ENCODE measurements at regions not wholly inside any gene's neighbourhood (a gene's known extent, or its start where the extent isn't known, plus 50 kb on each side); places are given as distances from the start of the nearest gene placed in this dataset.
"Not testable (repeated sequence)": the region's sequence is repeated elsewhere in the genome, so short reads cannot be mapped to it uniquely, and the experiment has no call there.

DNA sequence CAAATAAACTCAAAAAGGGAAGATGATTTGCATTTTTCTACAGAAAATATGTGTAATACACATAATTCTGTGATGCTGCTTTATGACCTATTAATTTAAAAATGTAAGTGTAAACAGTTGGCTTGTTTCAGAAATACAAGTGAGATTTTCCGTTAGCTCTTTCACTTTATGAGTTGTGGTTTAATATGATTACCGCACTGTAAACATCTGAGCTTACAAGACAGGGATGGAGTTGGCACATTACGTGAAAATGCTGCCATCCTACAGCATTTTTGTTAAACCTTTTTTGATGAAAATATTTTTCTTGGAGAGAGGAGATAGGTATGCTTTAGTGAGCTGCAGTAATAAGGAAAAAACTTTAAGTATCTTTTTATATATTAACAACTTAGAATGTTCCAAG, 426.8 kb upstream of the ADAMTS5 start:
- DNase-seq = no peak

DNA sequence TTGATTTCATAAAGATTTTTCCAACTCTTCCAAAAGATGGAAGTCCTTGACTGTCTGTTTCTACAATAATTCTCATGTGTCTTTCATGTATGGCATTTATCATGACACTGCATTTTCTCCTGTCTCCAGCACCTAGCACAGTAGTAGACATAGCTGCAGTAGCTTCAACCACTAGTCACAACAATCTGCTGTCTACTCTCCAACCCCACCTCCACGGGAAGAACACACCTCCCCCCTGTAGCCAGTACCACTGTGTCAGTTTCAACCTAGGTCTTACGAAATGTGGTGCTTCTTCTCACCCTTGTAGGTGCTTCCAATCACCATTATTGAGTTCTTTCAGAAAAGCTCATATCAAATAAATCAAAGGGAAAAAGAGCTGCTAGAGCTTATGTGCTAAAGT, 425.1 kb upstream of the ADAMTS5 start:
- DNase-seq = no peak

DNA sequence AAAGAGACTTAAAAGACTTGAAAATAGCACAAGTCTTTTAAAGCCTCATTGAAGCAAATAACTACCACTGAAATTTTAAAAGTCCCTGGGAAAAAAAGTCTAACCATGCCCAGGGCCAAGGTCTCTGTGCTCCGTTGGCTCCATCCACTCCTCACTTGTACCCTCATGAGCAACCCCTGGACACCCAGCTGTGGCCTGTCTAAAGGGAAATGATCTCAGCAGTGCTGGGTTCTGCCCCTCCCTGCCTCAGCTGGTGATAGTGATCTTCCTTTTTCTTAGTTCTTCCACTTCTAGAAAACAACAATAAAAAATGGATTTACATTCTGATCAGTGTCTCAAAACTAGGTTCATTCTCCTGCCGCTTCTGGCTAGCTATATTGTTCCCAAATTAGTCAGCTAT, 423.5 kb upstream of the ADAMTS5 start:
- no peak for DNase-seq

DNA sequence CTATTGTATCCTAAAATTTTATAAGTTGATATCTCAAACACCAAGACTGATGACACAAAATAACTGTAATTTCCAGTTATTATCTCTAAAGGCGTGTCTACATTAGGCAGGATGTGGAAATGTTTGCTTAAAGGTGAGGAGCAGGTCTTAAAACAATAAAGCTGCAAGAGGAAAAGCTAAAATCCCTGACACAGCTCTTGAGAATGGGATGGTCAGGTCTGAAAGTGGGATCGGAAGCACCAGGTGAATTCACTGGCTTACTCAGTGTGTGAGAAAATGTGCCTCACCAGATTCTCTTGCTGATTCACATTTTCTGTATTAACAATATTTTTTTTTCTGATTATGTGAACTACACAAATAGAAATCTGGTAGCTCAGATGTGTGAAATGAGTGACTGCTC, 421.9 kb upstream of the ADAMTS5 start:
- DNase-seq = no peak

DNA sequence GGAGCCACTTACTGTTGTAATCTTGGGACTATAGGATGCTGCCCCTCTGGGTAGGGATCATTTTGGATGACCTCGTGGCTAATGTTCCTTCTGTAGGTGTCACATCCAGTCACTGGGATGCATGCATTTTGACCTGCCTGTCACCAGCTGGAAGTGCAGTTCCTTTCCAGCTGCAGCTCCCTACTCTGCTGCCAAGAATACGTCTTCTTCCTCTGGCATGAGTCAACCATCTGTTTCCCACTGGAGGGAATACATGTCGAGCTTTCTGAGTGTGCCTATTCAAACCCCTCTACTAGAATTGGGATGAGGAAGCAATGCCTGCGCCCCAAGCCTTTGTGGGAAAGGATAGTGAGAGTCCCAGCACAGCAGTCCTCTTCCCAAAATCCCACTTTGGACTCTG, 415.5 kb upstream of the ADAMTS5 start:
- DNase-seq = no peak

DNA sequence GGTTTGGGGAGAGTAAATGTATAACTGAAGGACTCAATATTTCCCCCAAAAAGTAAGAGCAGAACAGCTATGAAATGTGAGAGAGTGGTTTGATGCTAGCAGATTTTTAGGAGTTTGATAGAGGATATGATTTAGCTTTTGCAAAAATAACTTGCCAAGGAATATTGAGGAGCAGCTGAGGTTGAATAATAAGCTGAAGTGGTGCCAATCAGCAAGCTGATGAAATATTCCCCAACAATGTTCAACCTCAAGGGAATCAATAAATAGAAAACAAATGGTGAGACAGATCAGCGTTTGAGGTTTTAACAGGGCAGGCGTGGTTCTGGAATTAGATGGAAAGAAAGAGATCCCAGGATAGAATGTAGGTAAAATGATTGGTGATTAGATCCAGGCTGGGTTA, 413.4 kb upstream of the ADAMTS5 start:
- DNase-seq = no peak

DNA sequence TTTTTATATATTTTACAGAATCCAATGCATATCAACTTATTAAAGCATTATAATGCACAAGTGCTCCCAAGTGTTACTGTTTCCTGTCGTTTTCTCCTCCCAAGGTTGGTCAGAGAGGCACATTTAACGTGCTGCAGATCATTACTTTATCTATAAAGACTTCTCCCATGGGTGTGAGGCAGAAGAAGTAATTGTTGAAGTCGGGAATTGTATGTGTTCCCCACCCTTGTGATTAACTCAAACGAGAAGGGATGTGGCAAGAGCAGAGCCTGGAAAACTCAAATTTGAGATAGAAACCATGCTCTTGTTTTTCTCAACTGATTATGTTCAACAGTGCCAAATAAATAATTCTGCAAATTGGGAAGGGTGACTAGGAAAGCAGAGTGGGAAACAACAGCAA, 412.5 kb upstream of the ADAMTS5 start:
- DNase-seq = no peak

DNA sequence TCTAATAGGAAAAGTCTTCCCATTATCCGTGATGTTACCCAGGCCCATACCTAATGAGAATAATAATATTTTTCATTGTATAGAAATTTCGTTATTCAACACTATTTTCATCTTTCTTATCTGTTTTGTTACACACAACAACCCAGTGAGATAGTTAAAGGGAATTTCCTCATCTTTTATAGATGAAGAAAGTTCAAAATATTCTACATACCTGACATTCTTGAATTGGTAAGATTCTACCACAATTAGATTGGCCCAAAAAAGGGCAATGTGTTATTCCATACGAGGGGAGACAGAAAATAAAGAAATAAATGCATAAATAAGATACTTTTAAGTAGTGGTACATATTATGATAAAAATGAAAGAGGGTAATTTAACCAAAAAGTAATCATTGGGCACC, 405.5 kb upstream of the ADAMTS5 start:
- no peak for DNase-seq

DNA sequence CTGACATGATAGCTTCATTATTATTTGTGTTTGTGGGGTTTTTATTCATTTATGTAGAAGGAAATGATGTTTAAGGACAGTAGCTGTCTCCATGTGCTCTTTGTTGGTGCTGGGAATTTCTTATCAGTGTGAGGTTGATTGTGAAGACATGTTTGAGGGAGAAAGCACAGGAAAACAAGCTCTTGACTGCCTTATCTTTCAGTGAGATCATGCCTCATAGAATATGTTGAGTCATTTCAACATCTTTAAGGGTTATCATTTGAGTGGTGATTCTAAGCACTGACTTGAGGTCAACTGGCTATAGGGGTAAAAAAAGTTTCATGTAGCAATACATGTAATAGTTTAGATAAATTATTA, 405.1 kb upstream of the ADAMTS5 start:
- DNase-seq = no peak

DNA sequence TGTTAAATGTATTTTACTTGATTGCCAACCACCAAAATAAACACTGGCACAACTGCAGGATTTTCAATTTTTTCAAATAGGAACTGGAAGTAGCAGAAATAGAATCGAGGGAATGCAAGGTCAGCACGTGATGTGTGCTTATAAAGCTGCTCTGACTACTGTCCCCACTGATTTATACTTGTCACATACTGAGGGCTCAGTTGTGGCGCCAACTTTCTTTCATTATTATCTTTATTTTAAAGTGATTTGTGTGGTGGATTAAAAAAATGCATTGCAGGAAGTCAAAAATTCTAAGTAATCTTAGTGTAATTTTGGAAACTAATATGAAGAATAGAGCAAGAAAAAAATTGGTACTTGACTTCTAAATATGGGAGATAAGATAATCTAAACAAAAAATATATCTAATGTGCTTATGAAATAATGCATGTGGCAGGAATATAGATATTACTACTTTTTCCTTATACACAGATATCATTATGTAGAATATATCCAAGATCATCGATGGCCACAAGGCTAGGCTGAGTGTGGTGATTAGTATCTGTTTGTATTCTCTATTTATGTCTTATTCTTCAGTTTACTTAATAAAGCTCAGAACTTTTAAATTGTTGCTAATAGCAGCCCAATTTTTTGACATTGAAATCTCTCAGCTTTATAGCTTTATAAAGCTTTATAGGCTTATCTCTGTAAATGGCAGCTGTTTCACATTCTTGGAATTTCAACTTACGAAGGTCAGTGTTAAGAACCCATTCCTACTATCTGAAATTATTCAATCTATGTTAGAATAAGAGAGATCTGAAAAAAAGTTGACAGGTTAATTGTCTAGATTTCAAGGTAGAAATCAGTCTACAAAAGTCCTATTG, 404.5 kb upstream of the ADAMTS5 start:
- DNase-seq = no peak

DNA sequence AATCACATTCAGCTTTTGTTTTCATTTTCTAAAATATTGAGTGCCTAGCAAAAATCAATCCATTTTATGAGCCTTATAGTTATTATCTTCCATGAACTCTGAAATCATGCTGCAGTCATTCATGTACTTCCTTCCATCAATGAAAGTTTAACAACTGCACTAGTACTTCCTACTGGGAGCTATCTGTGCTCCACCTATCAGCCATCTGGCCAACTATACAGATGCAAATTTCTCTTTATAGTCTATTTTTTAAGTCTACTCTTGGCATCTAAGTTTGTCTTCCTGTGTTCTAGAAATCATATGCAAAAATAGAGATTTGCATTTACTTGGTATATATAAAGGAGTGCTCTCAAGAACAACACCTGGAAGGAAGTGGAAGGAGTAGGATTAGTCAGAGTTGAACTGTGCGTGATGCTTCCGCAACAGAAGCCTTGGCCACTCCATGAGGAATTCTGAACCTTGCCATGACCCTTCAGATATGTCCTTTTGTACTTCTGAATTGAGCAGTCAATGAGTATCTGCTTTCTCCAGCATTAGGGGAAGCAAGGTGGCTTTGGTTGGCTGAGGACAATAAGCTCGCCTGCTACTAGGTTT, 403.2 kb upstream of the ADAMTS5 start:
- DNase-seq = no peak

DNA sequence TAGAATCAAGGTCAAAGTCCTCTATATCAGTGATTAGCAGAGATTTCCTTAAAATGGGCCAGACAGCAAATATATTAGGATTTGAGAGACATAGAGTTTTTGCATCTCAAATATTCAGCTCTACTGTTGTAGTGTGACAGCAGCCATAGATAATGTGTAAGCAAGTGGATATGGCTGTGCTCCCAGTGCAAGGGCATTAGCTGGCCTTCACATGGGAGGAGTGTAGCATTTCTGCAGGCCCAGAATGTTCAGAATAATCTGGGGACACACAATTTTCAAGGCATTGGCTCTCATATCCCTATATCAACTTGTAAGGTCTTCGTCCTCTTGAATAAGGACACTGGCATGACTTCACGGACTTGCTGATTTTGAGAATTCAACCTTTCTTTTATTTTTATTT, 402.3 kb upstream of the ADAMTS5 start:
- DNase-seq = no peak

DNA sequence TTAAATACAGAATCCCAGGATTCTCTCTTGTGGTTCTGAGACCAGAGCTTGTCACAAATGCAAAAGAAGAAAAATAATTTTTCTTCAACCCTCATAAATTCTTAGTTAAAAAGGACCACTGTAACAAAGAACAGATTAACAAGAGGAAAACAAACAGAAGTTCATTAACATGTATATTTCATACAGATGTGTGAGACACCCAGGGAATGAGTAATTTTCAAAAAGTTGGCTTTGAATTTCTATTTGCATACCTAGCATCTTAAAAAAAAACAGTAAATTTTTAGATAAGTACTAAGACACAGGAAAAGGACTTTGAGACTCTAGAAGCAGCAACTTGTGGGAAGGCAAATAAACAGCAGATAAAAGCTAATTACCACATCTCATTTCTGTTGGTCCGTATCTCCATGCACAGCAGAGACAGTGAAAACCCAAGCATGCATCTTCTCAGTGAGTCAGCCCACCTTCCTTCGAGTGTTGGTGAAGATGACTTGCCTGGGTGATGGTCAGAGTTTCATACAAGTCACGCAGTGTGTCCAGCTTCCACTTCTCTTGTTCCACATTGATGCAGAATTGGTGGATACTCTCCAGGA, 399.9 kb upstream of the ADAMTS5 start:
- DNase-seq = no peak

DNA sequence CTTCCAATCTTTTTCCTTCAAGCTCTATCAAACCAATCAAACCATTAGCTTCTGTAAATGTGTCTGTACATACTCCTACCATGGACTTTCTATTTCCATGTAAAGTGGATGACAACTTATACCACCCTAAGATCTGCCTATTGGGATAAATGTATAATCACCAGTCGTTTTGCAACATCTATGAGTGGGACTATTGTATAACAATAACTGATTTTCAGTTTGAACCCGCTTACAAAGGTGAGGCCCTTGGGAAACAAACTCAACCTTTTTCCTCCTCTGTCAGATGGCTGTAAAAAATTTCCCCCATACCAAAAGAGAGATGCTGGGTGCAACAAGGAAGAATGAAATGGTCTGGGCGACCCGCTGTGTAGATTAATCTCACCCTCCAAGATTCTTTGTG, 399.1 kb upstream of the ADAMTS5 start:
- DNase-seq = no peak

DNA sequence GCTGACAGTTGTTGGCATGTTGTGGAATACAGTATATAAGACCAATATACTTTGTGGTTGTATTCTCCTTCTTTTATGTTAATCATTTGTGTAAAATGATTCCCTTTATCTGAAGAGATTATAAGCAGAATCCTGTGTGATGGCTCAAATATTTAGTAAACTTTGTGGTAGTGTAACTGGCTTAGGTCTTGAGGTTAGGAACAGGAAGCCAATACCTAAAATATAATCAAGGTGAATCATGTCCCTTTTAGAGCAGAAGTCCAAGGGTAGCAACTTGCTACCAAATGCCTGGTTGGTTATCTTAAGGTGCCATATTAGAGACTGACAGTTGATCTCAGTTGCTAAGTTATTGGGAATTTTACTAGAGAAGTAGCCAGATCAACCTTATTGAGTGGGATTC, 398.5 kb upstream of the ADAMTS5 start:
- no peak for DNase-seq

DNA sequence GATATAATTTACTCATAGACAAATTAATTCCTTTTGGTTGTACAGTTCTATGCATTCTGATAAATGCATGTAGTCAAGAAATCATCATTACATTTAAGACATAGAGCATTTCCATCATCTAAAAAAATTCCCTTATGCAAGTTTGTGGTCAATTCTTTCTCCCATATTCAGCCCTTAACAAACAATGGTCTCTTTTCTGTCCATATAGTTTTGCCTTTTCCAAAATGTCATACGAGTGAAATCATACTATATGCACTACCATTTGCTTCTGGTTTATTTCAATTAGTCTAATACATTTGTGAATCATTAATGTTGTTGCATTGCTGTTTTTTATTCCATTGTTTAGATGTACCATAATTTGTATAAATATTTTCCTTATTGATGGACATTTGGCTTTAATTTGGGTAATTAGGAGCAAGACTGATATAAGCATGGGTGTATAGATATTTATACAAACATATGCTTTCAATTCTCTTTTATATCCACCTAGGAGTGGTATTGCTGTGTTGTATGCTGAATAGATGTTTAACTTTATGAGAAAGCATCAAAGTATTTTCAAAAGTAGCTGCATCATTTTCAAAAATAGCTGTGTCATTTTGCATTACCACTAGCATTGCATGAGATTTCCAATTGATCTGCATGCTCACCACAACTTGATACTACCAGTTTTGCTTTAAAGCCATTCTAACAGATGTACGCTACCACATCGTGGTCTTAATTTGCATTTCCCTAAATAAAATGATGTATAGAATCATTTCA, 397.0 kb upstream of the ADAMTS5 start:
- no peak for DNase-seq

DNA sequence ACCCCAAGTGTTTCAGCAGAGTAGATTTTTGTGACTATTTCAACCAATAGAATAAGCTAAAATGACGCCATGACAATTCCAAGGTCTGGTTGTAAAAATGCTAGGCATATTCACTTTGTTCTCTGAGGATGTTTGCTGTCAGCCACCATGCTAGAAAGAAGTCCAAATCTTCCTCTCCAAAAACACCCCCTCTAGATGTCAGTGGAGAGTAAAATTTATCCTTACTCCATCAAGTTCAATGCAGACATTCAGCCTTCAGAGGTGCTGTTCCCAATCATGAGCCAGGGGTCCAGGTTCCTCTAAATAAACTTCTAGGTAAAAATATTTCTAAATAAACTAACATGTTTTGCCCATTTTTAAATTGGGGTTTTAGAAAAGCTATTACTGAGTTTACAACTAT, 395.4 kb upstream of the ADAMTS5 start:
- DNase-seq = no peak

DNA sequence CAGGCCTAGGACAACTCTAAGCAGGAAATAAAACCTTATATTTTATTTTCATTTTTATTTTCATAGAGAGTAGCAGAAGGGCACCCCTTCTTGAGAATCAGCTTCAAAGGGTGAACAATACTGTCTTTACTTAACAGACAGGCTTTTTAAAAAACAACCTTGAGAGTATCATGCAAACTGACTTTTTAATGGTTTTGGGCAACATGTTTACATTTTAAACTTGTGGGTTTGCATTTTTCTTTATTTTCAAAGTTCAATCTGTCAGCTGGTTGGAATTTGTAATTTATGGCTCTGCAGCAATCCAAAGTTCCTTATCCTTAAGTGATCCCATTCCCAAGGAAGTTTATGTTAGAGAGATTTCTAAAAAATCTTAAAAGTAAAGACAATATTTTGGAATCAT, 392.3 kb upstream of the ADAMTS5 start:
- DNase-seq = no peak

DNA sequence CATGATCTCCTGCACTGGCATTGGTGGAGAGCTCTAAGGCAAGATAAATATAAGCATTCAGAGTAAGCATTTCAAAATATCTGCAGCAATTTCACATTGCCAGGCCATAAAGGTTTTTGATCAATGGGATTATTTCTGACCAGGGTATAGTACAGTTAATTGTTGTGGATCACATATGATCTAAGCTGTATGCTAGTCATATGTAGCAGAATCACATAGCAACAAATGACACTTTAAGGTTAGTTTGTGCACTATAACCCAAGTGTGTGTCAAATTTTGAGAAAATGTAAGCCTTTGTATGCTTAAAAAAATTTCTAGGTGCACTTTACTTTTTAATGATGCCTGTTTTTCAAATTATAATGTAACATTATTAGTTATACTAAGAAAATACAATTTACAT, 386.0 kb upstream of the ADAMTS5 start:
- DNase-seq = no peak

DNA sequence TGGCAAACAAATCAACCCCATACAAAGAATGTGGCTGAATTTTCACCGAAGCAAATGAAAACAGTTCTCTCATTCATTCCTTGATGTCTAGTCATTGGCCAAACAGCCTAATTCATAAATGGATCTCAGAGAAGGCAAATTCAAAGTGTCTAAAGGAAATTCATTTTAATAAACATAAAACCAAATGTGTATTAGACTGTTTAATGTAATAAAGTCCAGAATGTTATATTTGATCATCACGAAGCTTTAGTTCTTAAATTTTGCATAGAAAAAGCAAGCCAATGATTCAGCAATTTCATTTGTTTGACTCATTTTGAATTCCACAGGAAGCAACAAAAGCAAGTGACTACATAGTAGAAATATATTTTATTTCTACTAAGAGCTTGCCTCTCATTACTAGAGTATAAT, 379.2 kb upstream of the ADAMTS5 start:
- no peak for DNase-seq

DNA sequence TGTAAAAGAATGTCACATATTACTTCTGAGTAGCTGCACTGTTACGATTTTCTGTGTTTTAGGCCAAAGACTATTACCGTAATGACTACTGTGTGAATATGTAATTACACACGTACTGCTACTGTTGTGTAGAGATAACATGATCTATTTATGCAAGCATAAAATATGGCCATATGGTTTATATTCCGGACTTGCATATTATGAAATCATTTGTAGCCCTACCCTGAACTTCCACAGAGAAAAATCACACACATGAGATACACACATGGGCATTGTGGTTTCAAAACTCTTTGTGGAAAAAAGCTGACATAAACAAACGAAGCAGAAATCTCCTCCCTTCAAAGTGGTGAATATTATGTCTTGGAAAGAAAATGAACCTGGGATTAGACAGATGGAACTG, 373.0 kb upstream of the ADAMTS5 start:
- no peak for DNase-seq

DNA sequence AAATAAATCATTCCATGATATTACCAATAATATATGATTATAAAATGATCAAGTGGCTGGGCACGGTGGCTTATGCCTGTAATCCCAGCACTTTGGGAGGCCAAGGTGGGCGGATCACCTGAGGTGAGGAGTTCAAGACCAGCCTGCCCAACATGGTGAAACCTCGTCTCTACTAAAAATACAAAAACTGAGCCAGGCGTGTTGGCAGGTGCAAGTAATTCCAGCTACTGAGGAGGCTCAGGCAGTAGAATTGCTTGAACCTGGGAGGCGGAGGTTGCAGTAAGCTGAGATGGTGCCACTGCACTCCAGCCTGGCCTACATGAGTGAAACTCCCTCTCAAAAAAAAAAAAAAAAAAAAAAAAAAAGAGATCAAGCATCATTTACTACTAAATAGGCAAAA, 371.1 kb upstream of the ADAMTS5 start:
- not testable (repeated sequence) for DNase-seq

DNA sequence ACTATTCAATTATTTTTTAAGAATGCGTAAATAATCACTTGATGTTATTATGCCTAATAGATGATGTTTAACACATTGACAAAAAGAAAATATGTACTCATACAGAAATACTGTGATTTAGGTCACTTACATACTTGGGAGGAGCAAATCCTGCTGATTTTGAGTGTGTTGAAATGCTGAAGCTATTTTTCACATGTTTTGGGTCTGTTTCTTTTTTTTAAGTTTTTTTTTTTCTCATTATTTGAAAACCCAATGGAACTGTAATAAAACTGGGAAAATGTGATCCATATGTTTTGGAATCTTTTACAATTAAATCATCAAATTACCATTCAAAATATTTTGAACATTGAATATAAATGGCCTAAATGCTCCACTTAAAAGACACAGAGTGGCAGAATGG, 366.2 kb upstream of the ADAMTS5 start:
- no peak for DNase-seq

Measured in T-helper 1 cell (primary cell).